Skeletal muscle satellite cell (primary cell): ENCODE measurements at regions not wholly inside any gene's neighbourhood (a gene's known extent, or its start where the extent isn't known, plus 50 kb on each side); places are given as distances from the start of the nearest gene placed in this dataset. TPM values are rescaled to one million over a fixed set of nuclear protein-coding genes. Genes with fewer than 3 reads are reported as not detected.
A peak's percentile ranks its signal among the peaks of the same experiment; 100 is the strongest.

Source experiments
- H3K27me3 ChIP-seq: 2 replicates; pipeline ENCODE4 v1.7.0; 2013; ENCODE audit warnings: low read length; ENCODE audit not compliant: control insufficient read depth, insufficient read depth
- H3K36me3 ChIP-seq: 2 replicates; pipeline ENCODE4 v1.7.0; 2013; ENCODE audit warnings: mild to moderate bottlenecking, control low read depth, low read length; ENCODE audit not compliant: insufficient read depth
- H3K4me1 ChIP-seq: 2 replicates; pipeline ENCODE4 v1.7.0; 2013; ENCODE audit warnings: low read length; ENCODE audit not compliant: control insufficient read depth, insufficient read depth
- H3K4me2 ChIP-seq: 2 replicates; pipeline ENCODE4 v1.7.0; 2013; ENCODE audit warnings: mild to moderate bottlenecking, low read length
- H3K4me3 ChIP-seq: 2 replicates; pipeline ENCODE4 v1.7.0; 2013; ENCODE audit warnings: low read length
- H3K9ac ChIP-seq: 2 replicates; pipeline ENCODE4 v1.7.0; 2013; ENCODE audit warnings: mild to moderate bottlenecking, low read depth, low read length, moderate library complexity
- H3K9me3 ChIP-seq: replicated peaks from 2 replicates; pipeline ENCODE4 v1.7.0; 2013; ENCODE audit warnings: mild to moderate bottlenecking, control low read depth, low read length
- small RNA-seq: library from RNA; depleted of rRNA; stranded (forward); fragments of <200 nt; gene quantifications from one replicate; pipeline ENCODE3, GENCODE V24; 2012

DNA sequence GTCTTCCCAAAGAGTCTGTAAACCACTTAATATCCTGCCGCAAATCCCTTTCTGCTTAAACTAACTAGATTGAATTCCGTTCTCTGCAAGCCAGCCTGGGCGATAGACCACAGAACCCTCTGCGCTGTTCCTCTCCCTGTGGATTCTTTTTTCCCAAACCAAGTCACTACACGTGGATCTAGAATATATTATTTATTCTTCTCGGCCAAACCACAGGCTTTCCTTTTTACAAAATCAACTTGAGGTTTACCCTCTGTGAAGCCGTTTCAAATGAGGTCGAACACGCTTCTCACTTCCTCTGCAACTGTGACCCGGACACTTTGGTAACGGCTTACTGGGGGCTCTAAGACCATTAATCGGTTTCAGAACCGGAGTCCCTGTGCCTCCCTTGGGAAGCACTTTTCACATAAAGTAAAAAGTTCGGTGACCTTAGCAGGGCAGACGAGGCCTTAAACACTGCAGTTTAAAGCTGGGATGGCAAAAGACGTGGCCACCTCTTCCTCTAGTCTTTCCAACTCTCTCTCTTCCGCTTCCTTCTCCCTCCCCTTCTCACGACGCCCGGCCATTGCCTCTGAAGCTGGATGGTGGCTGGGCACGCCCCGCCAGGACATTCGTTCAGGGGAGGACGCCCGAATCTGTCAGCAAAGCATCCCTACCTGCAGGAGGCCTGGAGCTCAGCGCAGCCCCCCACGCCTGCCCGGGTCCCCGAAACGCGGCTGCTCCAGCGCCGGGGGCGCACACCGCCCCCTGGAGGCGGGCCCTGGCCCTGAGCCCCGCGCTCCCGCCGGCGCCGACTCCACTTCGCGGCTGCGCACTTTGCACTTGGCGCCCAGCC lies 55.0 kb upstream of the FOXC1 start:
- Histone ChIP-seq H3K9me3 (no peaks in the 10 kb centered on the region), H3K36me3 (no peaks in the 10 kb centered on the region), H3K4me2 (peak overlapping the region; percentile 84), H3K4me3 (peak overlapping the region; percentile 81), H3K9ac (peak overlapping the region; percentile 78), H3K4me1 (peaks cover 9% of the 10 kb centered on the region), H3K27me3 (peaks cover 2% of the 10 kb centered on the region)

DNA sequence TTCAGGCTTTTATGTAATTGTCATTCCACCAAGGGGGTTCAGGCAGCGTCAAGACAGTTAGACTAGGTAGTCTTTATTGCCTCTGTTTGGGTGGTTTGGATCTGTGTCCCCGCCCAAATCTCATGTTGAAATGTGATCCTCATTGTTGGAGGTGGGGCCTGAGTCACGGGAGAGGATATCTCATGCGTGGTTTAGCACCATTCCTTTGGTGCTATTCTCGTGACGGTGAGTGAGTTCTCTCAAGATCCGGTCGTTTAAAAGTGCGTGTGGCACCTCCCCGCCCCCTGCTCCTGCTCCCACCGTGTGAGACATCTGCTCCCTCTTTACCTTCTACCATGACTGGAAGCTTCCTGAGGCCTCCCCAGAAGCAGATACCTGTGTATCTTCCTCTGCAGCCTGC lies 51.3 kb upstream of the FOXC1 start:
- Histone ChIP-seq H3K4me1 (peaks cover 9% of the 10 kb centered on the region), H3K9ac (no peak overlapping the region), H3K4me3 (no peak overlapping the region), H3K36me3 (no peaks in the 10 kb centered on the region), H3K4me2 (no peak overlapping the region), H3K9me3 (no peaks in the 10 kb centered on the region), H3K27me3 (peaks cover 18% of the 10 kb centered on the region)

Small RNA genes lying in the stretch of these regions (small RNA-seq; reads per million reads assigned to genes)
- gene RN7SL352P, result not detected
